Body of pancreas (tissue), 4 donors: ENCODE measurements at regions not wholly inside any gene's neighbourhood (a gene's known extent, or its start where the extent isn't known, plus 50 kb on each side); places are given as distances from the start of the nearest gene placed in this dataset.

Experiments
- ATAC-seq: fragments of 150-250 bp; one replicate; pipeline ENCODE4 v1.9.1; 2016
- DNase-seq, 4 donors: peaks; one replicate each; pipeline ENCODE4 v3.0.0-alpha.2; 2019
- H3K27ac ChIP-seq, 4 donors: fragments of 200-600 bp; sonication (generic); 1 replicate in 3 of 4; 2 replicates in 1 of 4; pipeline versions ENCODE4 v1.5.1 to v1.6.1; 2016 to 2019; ENCODE audit warnings: mild to moderate bottlenecking in 1 of 4, mixed read lengths in 1 of 4, moderate library complexity in 1 of 4
- H3K27me3 ChIP-seq, 2 donors: fragments of 200-600 bp; sonication (generic); one replicate each; pipeline ENCODE4 v1.6.0; 2016; ENCODE audit warnings: mild to moderate bottlenecking in 1 of 2
- H3K36me3 ChIP-seq, 2 donors: fragments of 200-600 bp; sonication (generic); replicated peaks in 1 of 2; 2 replicates each; pipeline ENCODE4 v1.5.1; 2016; ENCODE audit warnings: low read depth in 2 of 2; ENCODE audit not compliant: insufficient read depth in 1 of 2
- H3K4me1 ChIP-seq: fragments of 200-600 bp; sonication (generic); one replicate; pipeline ENCODE4 v1.6.0; 2016
- H3K4me3 ChIP-seq, 2 donors: fragments of 200-600 bp; sonication (generic); 1 replicate in 1 of 2; 2 replicates in 1 of 2; pipeline ENCODE4 v1.5.1; 2016 to 2019
- H3K9me3 ChIP-seq, 3 donors: fragments of 200-600 bp; sonication (generic); 1 replicate in 2 of 3; 2 replicates in 1 of 3; pipeline ENCODE4 v1.5.1; 2016
- POLR2A ChIP-seq, 3 donors: fragments of 450-650 bp; IDR thresholded peaks; one replicate each; pipeline ENCODE4 v1.6.1; 2016; ENCODE audit warnings: antibody characterized with exemption in 3 of 3, mild to moderate bottlenecking in 2 of 3
- WGBS, 2 donors: methylation state at CpG; one replicate each; pipeline ENCODE4 v1.1.5; 2017; 5-methylcytosine and 5-hydroxymethylcytosine counted together
- intact Hi-C: fragments of 100-400 bp; cut with DNase I; formaldehyde crosslinking; loops from one replicate; pipeline ENCODE4 v1.15.1; 2023
- TF ChIP-seq, protein P1 (sequence below), 7 experiments: fragments of 450-650 bp in 4 of 7; fragments of 200-600 bp in 3 of 7; sonication (generic) in 3 of 7; IDR thresholded peaks; one replicate each; pipeline ENCODE4 v1.5.1; 2016 to 2019; ENCODE audit warnings: antibody characterized with exemption in 7 of 7

GRCh38 chr1:193313354-193314140 is 127.1 kb upstream of the B3GALT2 start:
- no peak for DNase-seq
- no peaks in the 10 kb centered on the region for H3K4me1 ChIP-seq
- 60 to 68% methylated on average over 15 of the region's 15 CpGs for WGBS, 2 donors
- intact Hi-C loops = no loop called here
- no peak overlapping the region for H3K27ac ChIP-seq
- H3K36me3 ChIP-seq = no peaks in the 10 kb centered on the region
- H3K27me3 ChIP-seq = no peaks in the 10 kb centered on the region
- H3K9me3 ChIP-seq = no peaks in the 10 kb centered on the region
- no peak overlapping the region for H3K4me3 ChIP-seq
- ATAC-seq = no peak
- TF ChIP-seq POLR2A (IDR thresholded peaks at IDR 0.05) = no peak
- TF ChIP-seq, protein P1, sequence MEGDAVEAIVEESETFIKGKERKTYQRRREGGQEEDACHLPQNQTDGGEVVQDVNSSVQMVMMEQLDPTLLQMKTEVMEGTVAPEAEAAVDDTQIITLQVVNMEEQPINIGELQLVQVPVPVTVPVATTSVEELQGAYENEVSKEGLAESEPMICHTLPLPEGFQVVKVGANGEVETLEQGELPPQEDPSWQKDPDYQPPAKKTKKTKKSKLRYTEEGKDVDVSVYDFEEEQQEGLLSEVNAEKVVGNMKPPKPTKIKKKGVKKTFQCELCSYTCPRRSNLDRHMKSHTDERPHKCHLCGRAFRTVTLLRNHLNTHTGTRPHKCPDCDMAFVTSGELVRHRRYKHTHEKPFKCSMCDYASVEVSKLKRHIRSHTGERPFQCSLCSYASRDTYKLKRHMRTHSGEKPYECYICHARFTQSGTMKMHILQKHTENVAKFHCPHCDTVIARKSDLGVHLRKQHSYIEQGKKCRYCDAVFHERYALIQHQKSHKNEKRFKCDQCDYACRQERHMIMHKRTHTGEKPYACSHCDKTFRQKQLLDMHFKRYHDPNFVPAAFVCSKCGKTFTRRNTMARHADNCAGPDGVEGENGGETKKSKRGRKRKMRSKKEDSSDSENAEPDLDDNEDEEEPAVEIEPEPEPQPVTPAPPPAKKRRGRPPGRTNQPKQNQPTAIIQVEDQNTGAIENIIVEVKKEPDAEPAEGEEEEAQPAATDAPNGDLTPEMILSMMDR (IDR thresholded peaks at IDR 0.05) = no peak

- 74 to 80% methylated on average over 4 of the region's 4 CpGs for WGBS, 2 donors
- Histone ChIP-seq H3K36me3 (no peaks in the 10 kb centered on the region), H3K4me3 (no peak overlapping the region), H3K4me1 (no peaks in the 10 kb centered on the region), H3K27ac (no peak overlapping the region), H3K9me3 (no peaks in the 10 kb centered on the region), H3K27me3 (no peaks in the 10 kb centered on the region)
- TF ChIP-seq, protein P1 (IDR thresholded peaks at IDR 0.05) = no peak
- no peak for TF ChIP-seq POLR2A (IDR thresholded peaks at IDR 0.05)
- intact Hi-C loops = no loop called here
- ATAC-seq (no peak), DNase-seq (no peak)
Measured at GRCh38 chr1:193312432-193312831, 126.0 kb upstream of the B3GALT2 start.

GRCh38 chr1:193311226-193311948 is 125.0 kb upstream of the B3GALT2 start:
- Histone ChIP-seq H3K36me3 (no peaks in the 10 kb centered on the region), H3K27ac (no peak overlapping the region), H3K9me3 (no peaks in the 10 kb centered on the region), H3K4me1 (no peaks in the 10 kb centered on the region), H3K27me3 (no peaks in the 10 kb centered on the region), H3K4me3 (no peak overlapping the region)
- 69 to 82% methylated on average over 4 of the region's 4 CpGs for WGBS, 2 donors
- TF ChIP-seq, protein P1 (IDR thresholded peaks at IDR 0.05) = no peak
- TF ChIP-seq POLR2A (IDR thresholded peaks at IDR 0.05) = no peak
- intact Hi-C loops = no loop called here
- ATAC-seq = no peak
- DNase-seq = no peak

- H3K4me1 ChIP-seq = no peaks in the 10 kb centered on the region
- ATAC-seq = no peak
- H3K4me3 ChIP-seq = no peak overlapping the region
- H3K27me3 ChIP-seq = no peaks in the 10 kb centered on the region
- peak in 1 of 4 donors; percentile 3 for DNase-seq
- intact Hi-C loops = no loop called here
- TF ChIP-seq, protein P1 (IDR thresholded peaks at IDR 0.05) = no peak
- TF ChIP-seq POLR2A (IDR thresholded peaks at IDR 0.05) = no peak
- no peaks in the 10 kb centered on the region for H3K9me3 ChIP-seq
- H3K27ac ChIP-seq = no peak overlapping the region
- WGBS, 2 donors = 17 to 24% methylated on average over 3 of the region's 3 CpGs
- no peaks in the 10 kb centered on the region for H3K36me3 ChIP-seq
Measured at GRCh38 chr1:193310564-193310963, 124.2 kb upstream of the B3GALT2 start.
